ENCODE measurements at regions not wholly inside any gene's neighbourhood (a gene's known extent, or its start where the extent isn't known, plus 50 kb on each side); places are given as distances from the start of the nearest gene placed in this dataset.

- TF ChIP-seq CTCF (IDR thresholded peaks at IDR 0.05) (no peak), POLR2A (IDR thresholded peaks at IDR 0.05) (no peak), EP300 (IDR thresholded peaks at IDR 0.05) (no peak)
Measured at GRCh38 chr1:56147459-56147858, 431.9 kb downstream of the PLPP3 start.

Data from ovary (tissue), 3 donors.